GM10248 (cell line): ENCODE measurements at regions not wholly inside any gene's neighbourhood (a gene's known extent, or its start where the extent isn't known, plus 50 kb on each side); places are given as distances from the start of the nearest gene placed in this dataset.

ENCODE experiments used
- CTCF ChIA-PET: fragments of 300-600 bp; sonication (Branson Sonifier 250); formaldehyde crosslinking; extraction: SDS; loops from one replicate; lab custom pipeline; 2021; ENCODE audit warnings: antibody characterized with exemption; lab: Yijun Ruan, JAX
- POLR2A ChIA-PET: fragments of 350-650 bp; sonication (Branson Sonifier 250); formaldehyde crosslinking; extraction: SDS; loops from one replicate; lab custom pipeline; 2020; ENCODE audit warnings: antibody characterized with exemption; lab: Yijun Ruan, JAX
- DNase-seq: peaks from one replicate; pipeline ENCODE4 v3.0.0; 2012; ENCODE audit errors: extremely low spot score
- TF ChIP-seq, protein P1 (sequence below): IDR thresholded peaks from 2 replicates; pipeline ENCODE4 v1.5.1; 2012; ENCODE audit warnings: mild to moderate bottlenecking, low read depth; ENCODE audit errors: extremely low read depth, missing control alignments, control extremely low read depth

DNA sequence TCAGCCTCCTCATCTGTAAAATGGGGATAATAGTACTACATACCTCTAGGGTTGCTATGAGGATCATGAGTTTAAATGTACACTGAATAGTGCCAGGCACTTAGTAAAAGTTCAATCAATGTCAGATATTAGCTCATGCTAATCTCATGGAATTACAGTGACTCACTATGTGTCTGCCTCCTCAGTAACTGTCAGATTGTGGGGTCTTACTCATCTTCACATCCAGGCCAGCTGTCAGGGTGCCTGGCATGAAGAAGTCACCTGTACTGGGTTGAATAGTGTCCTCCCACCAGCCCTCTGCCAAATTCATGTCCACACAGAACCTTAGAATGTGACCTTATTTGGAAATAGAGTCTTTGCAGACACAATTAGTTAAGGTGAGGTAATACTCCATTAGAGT, 54.3 kb upstream of the STIM2 start:
- TF ChIP-seq, protein P1, sequence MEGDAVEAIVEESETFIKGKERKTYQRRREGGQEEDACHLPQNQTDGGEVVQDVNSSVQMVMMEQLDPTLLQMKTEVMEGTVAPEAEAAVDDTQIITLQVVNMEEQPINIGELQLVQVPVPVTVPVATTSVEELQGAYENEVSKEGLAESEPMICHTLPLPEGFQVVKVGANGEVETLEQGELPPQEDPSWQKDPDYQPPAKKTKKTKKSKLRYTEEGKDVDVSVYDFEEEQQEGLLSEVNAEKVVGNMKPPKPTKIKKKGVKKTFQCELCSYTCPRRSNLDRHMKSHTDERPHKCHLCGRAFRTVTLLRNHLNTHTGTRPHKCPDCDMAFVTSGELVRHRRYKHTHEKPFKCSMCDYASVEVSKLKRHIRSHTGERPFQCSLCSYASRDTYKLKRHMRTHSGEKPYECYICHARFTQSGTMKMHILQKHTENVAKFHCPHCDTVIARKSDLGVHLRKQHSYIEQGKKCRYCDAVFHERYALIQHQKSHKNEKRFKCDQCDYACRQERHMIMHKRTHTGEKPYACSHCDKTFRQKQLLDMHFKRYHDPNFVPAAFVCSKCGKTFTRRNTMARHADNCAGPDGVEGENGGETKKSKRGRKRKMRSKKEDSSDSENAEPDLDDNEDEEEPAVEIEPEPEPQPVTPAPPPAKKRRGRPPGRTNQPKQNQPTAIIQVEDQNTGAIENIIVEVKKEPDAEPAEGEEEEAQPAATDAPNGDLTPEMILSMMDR: no peak
- no peak for DNase-seq
- ChIA-PET POLR2A (no interaction called here), CTCF (interaction anchor here (3.2 kb wide), 1 partner anchor 12 kb away, joined by 15 read pairs; no protein-coding TSS in a partner anchor)

DNA sequence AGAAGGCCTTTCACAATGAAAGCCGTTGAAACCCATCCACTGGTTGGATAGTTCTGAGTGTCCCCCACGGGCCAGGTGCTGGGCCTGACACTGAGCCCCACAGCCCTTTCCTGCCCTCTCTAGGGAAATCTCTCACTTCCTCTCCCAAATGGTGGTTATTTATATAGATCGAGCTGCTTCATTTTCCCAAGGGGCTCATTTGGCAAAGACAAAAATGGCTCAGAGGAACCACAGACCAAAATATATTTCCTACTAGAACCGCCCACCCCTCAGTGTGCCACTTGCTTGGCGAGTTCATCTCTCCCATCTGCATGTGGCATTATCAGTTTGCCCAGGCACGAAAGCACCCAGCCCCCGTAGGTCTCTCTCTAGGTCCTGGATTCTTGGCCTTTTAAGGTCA, 53.3 kb upstream of the STIM2 start:
- no peak for DNase-seq
- CTCF ChIA-PET: interaction anchor here (1.0 to 3.2 kb wide), 3 partner anchors 11 to 41 kb away, joined by 3 to 15 read pairs (median 7); no protein-coding TSS in a partner anchor
- POLR2A ChIA-PET: no interaction called here
- TF ChIP-seq, protein P1: no peak

DNA sequence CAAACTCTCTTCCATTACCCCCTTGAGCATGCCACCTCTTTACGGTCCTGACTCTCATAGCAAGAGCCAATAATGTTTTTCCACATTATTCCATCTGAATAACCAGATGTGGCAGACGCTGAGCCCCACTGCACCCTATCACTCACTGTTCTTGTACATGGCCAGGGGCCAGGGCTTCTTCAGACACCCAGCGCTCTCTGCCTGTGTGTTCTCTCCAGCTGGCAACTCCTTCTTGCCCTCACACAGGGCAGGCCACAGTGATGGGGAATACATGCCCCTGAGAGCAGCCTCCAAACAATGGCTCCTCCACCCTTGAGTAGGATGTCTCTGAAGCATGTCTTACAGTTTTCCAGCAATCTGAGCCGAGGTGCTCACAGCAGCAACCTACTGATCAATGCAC, 50.8 kb upstream of the STIM2 start:
- ChIA-PET POLR2A (no interaction called here), CTCF (interaction anchor here (0.9 to 1.1 kb wide), 3 partner anchors 9 to 15 kb away, joined by 3 to 4 read pairs (median 3); no protein-coding TSS in a partner anchor)
- TF ChIP-seq, protein P1: no peak
- DNase-seq: no peak
